ENCODE measurements at regions not wholly inside any gene's neighbourhood (a gene's known extent, or its start where the extent isn't known, plus 50 kb on each side); places are given as distances from the start of the nearest gene placed in this dataset.
"Not testable (repeated sequence)": the region's sequence is repeated elsewhere in the genome, so short reads cannot be mapped to it uniquely, and the experiment has no call there.

- DNase-seq (ENCODE audit: low spot score in 2 of 2), result no peak
- H3K36me3 ChIP-seq, result no peaks in the 10 kb centered on the region
- 94% methylated on average over 2 of the region's 2 CpGs for WGBS
- H3K27ac ChIP-seq, result no peak overlapping the region
- no peak for TF ChIP-seq POLR2A (IDR thresholded peaks at IDR 0.05)
- no peak for TF ChIP-seq POLR2AphosphoS5 (IDR thresholded peaks at IDR 0.05)
- TF ChIP-seq, protein P1, sequence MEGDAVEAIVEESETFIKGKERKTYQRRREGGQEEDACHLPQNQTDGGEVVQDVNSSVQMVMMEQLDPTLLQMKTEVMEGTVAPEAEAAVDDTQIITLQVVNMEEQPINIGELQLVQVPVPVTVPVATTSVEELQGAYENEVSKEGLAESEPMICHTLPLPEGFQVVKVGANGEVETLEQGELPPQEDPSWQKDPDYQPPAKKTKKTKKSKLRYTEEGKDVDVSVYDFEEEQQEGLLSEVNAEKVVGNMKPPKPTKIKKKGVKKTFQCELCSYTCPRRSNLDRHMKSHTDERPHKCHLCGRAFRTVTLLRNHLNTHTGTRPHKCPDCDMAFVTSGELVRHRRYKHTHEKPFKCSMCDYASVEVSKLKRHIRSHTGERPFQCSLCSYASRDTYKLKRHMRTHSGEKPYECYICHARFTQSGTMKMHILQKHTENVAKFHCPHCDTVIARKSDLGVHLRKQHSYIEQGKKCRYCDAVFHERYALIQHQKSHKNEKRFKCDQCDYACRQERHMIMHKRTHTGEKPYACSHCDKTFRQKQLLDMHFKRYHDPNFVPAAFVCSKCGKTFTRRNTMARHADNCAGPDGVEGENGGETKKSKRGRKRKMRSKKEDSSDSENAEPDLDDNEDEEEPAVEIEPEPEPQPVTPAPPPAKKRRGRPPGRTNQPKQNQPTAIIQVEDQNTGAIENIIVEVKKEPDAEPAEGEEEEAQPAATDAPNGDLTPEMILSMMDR (IDR thresholded peaks at IDR 0.05), result no peak
- TF ChIP-seq EP300 (IDR thresholded peaks at IDR 0.05), result no peak
- H3K4me1 ChIP-seq, result no peaks in the 10 kb centered on the region
- H3K4me3 ChIP-seq, result no peak overlapping the region
- no peaks in the 10 kb centered on the region for H3K27me3 ChIP-seq
- H3K9me3 ChIP-seq, result no peaks in the 10 kb centered on the region
Measured at GRCh38 chr5:89676634-89677033, 732.9 kb downstream of the CETN3 start.

DNA sequence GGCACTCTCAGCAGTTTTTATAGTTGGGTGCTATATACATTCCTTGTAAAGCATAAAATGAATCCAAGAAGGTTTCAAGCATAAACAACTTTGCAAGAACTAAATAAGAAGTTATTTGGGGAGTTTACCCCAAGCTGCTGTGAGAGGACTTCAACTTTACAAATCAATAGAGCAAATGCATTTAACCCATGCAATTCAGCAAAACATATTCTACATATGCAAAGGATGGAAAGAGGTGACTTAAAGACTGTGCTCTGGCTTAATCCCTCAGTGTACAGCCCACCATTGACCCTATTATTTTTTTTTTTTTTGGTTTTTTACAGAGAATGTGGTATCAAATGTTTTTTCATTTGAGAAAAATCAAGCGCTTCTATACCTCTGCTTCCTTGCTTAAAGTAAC lies 736.5 kb downstream of the CETN3 start:
- Histone ChIP-seq H3K27me3 (no peaks in the 10 kb centered on the region), H3K27ac (no peak overlapping the region), H3K36me3 (no peaks in the 10 kb centered on the region), H3K9me3 (no peaks in the 10 kb centered on the region), H3K4me3 (no peak overlapping the region), H3K4me1 (no peaks in the 10 kb centered on the region)
- no peak for TF ChIP-seq EP300 (IDR thresholded peaks at IDR 0.05)
- TF ChIP-seq POLR2A (IDR thresholded peaks at IDR 0.05), result no peak
- TF ChIP-seq POLR2AphosphoS5 (IDR thresholded peaks at IDR 0.05), result no peak
- TF ChIP-seq, protein P1 (IDR thresholded peaks at IDR 0.05), result no peak
- no peak for DNase-seq (ENCODE audit: low spot score in 2 of 2)
- WGBS, result 95% methylated on average over 1 of the region's 1 CpG

DNA sequence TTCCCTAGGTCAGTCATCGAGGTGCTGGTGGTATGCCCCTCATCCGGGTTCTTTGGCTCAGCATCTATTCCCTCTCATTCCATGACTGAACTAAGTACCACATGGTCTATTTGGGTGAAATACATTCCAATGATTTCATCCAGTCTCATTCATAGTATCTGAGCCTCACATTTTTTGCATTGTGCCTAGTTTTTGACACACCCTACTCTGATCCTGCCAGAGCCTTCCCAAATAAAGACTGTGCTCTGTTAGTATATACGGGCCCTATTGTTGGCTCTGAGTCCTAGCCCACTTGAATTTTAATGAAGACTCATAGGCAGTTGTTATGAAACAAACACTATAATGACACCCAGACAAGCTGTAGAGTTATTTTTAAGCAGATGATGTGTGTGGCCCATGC lies 740.7 kb downstream of the CETN3 start:
- TF ChIP-seq EP300 (IDR thresholded peaks at IDR 0.05) (no peak), POLR2A (IDR thresholded peaks at IDR 0.05) (no peak)
- TF ChIP-seq, protein P1 (IDR thresholded peaks at IDR 0.05), result no peak
- no peak overlapping the region for H3K27ac ChIP-seq
- no peaks in the 10 kb centered on the region for H3K36me3 ChIP-seq
- no peaks in the 10 kb centered on the region for H3K27me3 ChIP-seq
- no peak for DNase-seq (ENCODE audit: low spot score in 2 of 2)
- WGBS, result 67% methylated on average over 3 of the region's 3 CpGs
- H3K9me3 ChIP-seq, result peaks cover 4% of the 10 kb centered on the region
- H3K4me1 ChIP-seq, result no peaks in the 10 kb centered on the region
- H3K4me3 ChIP-seq, result no peak overlapping the region

GRCh38 chr5:89662499-89662898 lies 747.1 kb downstream of the CETN3 start:
- Histone ChIP-seq H3K4me1 (no peaks in the 10 kb centered on the region), H3K4me3 (no peak overlapping the region), H3K36me3 (no peaks in the 10 kb centered on the region), H3K9me3 (peaks cover 4% of the 10 kb centered on the region), H3K27ac (no peak overlapping the region), H3K27me3 (no peaks in the 10 kb centered on the region)
- no peak for DNase-seq (ENCODE audit: low spot score in 2 of 2)
- TF ChIP-seq POLR2AphosphoS5 (IDR thresholded peaks at IDR 0.05), result no peak
- no peak for TF ChIP-seq EP300 (IDR thresholded peaks at IDR 0.05)
- TF ChIP-seq, protein P1 (IDR thresholded peaks at IDR 0.05), result no peak
- no peak for TF ChIP-seq POLR2A (IDR thresholded peaks at IDR 0.05)
- 52% methylated on average over 4 of the region's 4 CpGs for WGBS

GRCh38 chr5:89638871-89639270 lies 755.9 kb upstream of the MEF2C start:
- Histone ChIP-seq H3K4me3 (no peak overlapping the region), H3K27me3 (no peaks in the 10 kb centered on the region), H3K36me3 (no peaks in the 10 kb centered on the region), H3K4me1 (no peaks in the 10 kb centered on the region), H3K27ac (no peak overlapping the region), H3K9me3 (no peaks in the 10 kb centered on the region)
- DNase-seq (ENCODE audit: low spot score in 2 of 2), result no peak
- TF ChIP-seq POLR2A (IDR thresholded peaks at IDR 0.05) (no peak), EP300 (IDR thresholded peaks at IDR 0.05) (no peak), POLR2AphosphoS5 (IDR thresholded peaks at IDR 0.05) (no peak)
- TF ChIP-seq, protein P1 (IDR thresholded peaks at IDR 0.05), result no peak
- 95% methylated on average over 5 of the region's 5 CpGs for WGBS

GRCh38 chr5:89634176-89634575 lies 751.2 kb upstream of the MEF2C start:
- not testable (repeated sequence) for H3K4me1 ChIP-seq; H3K27me3 ChIP-seq; H3K36me3 ChIP-seq; H3K4me3 ChIP-seq; H3K27ac ChIP-seq; H3K9me3 ChIP-seq; DNase-seq (ENCODE audit: low spot score in 2 of 2)
- WGBS, result 82% methylated on average over 3 of the region's 3 CpGs

- not testable (repeated sequence) for H3K27ac ChIP-seq; H3K36me3 ChIP-seq; H3K27me3 ChIP-seq; H3K4me3 ChIP-seq; DNase-seq (ENCODE audit: low spot score in 2 of 2); H3K9me3 ChIP-seq; H3K4me1 ChIP-seq
Measured at GRCh38 chr5:89630064-89630463, 747.1 kb upstream of the MEF2C start.
